ENCODE measurements at regions not wholly inside any gene's neighbourhood (a gene's known extent, or its start where the extent isn't known, plus 50 kb on each side); places are given as distances from the start of the nearest gene placed in this dataset.
"Not testable (repeated sequence)": the region's sequence is repeated elsewhere in the genome, so short reads cannot be mapped to it uniquely, and the experiment has no call there.

GRCh38 chr20:20791664-20792568 is 79.5 kb upstream of the RALGAPA2 start:
- no peak for DNase-seq (ENCODE audit: low spot score)

DNA sequence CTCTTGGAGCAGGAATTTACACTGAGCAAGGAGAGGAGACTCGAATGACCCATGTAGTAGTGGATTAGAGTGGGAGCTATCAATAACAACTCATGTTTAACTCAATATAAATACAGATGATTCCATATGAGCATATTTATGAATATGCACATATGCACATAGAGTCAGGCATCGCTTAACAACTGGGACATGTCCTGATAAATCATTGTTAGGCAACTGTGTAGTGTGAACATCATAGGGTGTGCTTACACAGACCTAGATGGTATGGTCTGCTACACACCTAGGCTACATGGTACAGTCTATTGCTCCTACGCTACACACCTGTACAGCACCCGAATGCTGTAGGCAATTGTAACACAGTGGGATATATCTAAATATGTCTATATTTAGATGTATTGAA is 75.9 kb upstream of the RALGAPA2 start:
- DNase-seq (ENCODE audit: low spot score), result no peak

GRCh38 chr20:20786428-20786827 is 74.0 kb upstream of the RALGAPA2 start:
- DNase-seq (ENCODE audit: low spot score), result no peak

DNA sequence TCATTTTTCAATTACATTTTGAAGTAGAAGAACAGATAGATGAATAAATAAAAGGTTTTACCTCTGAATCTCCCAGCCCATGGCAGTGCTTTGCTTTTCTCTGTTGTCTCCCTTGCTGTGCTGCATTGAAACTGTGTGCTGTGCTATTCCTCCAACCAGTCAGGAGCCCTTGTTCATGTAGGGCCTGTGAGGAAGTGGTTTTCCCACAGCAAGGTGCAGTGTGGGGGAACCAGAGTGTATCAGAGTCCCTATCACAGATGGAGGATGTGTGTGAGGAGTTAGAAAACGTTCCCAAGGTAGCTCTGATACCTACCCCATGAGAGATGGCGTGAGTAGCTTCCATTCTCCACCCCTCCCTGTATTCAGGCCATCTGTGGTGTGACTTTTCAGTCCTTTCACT is 72.8 kb upstream of the RALGAPA2 start:
- DNase-seq (ENCODE audit: low spot score), result no peak

DNA sequence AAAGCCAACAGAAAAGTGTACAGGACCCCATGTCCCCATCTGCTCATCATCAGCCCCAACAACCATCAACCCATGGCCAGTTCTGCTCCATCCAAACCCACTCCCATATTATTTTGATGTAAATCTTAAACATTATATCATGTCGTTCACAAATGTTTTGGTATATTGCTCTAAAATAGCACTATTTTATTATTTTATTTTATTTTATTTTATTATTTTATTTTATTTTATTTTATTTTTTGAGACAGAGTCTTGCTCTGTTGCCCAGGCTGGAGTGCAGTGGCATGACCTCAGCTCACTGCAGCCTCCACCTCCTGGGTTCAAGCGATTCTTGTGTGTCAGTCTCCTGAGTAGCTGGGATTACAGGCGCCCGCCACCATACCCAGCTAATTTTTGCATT is 72.0 kb upstream of the RALGAPA2 start:
- not testable (repeated sequence) for DNase-seq (ENCODE audit: low spot score)

DNA sequence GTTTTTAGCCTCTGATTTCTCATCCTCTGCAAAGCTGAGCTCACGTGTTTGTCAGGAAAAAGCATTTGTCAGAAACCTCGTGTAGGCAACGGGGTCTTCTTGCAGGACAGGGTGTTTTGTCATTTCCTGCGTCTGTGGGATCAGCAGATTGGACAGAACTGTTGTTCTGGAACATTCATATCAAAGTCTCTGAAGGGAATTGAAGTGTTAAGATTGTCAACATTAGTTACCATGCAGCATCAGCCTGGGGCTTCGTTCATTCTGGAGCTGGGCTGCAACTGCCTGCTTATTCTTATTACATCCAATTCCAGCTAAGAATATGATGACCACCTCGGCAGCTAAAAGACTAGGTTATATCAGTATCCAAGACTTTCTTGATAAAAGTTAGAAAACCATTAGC is 71.0 kb upstream of the RALGAPA2 start:
- DNase-seq (ENCODE audit: low spot score), result no peak

GRCh38 chr20:20782755-20783154 is 70.3 kb upstream of the RALGAPA2 start:
- no peak for DNase-seq (ENCODE audit: low spot score)

DNA sequence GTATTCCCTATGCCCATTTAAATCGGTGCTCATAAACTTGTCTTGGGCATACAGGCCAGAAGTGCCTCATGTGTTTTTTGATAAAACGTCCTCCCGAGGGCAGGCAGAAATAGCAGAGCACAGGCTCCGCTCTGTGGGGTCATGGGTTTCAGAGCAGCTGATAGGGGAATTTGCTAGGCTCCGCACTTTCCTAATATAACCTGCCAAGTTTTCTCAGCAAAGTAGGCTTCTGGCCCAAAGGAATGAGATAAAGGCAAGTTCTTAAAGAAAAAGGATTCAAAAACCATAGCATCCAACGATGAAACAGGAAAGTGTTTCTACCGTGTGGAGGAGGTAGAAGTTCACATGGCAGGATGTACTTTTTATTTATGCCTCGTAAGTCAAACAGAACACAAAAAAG is 69.8 kb upstream of the RALGAPA2 start:
- no peak for DNase-seq (ENCODE audit: low spot score)

- DNase-seq (ENCODE audit: low spot score), result no peak
Measured at GRCh38 chr20:20781029-20781428, 68.6 kb upstream of the RALGAPA2 start.

GRCh38 chr20:20780127-20780824 is 67.8 kb upstream of the RALGAPA2 start:
- DNase-seq (ENCODE audit: low spot score), result no peak

DNA sequence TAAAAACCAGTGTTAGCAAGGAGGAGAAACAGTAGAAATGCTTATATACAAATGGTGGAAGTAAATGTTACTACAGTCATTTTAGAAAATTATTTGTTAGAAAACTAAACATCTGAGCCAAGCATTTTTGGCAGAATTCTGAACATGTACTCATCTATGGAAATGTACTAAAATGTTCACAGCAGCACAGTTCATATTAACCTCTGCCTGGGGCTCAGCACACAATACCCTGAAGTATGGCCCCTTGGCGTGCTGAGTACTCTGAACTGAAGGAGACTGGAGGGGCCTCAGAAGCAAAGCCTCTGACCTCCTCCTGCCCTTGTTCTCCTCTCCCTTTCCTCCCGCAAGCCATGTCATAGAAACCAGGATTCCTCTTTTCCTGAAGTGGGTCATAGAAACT is 66.2 kb upstream of the RALGAPA2 start:
- DNase-seq (ENCODE audit: low spot score), result no peak

DNA sequence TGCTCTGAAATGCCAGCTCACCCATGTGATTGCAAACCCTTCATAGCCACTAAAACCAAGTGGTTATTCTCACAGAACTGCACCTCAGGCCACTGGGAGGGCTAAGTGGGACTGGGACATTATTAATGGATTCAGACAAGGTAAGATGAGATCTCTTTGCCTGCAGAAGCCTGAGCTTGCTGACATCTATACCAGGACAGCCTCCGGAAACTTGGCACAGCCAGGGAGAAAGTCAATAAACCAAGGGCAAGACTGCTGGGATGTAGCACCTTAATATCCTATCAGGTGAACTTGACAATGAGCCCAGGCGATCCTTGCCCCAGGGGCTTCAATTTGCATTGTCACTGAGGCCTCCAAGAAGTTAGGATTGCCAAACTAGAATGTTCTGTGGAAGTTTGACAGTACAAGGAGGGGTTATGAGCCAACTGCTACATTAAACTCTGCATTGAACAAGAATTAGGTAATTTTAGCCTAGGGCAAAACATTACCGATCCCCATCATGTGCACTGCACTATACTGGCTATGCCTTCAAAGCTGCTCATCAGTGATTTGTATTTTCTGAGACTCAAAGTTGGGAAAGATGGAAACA is 60.1 kb upstream of the RALGAPA2 start:
- no peak for DNase-seq (ENCODE audit: low spot score)

DNA sequence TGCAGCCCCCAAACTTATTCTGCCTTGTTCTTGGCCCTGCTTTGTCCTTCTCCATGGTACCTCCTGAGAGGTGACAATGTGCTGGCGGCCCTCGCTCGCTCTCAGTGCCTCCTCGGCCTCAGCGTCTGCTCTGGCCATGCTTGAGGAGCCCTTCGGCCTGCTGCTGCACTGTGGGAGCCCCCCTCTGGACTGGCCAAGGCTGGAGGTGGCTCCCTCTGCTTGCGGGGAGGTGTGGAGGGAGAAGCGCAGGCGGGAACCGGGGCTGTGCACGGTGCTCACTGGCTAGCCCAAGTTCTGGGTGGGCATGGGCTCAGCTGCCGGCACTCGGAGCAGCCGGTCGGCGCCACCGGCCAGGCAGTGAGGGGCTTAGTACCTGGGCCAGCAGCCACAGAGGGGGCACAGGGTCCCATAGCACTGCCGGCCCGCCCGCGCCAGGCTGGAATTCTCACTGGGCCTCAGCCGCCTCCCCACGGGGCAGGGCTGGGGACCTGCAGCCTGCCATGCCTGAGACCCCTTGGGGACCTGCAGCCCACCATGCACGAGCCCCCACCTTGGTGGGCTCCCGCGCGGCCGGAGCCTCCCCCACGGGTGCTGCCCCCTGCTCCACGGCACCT is 55.9 kb upstream of the RALGAPA2 start:
- no peak for DNase-seq (ENCODE audit: low spot score)

GRCh38 chr20:20765696-20766365 is 53.4 kb upstream of the RALGAPA2 start:
- no peak for DNase-seq (ENCODE audit: low spot score)

DNA sequence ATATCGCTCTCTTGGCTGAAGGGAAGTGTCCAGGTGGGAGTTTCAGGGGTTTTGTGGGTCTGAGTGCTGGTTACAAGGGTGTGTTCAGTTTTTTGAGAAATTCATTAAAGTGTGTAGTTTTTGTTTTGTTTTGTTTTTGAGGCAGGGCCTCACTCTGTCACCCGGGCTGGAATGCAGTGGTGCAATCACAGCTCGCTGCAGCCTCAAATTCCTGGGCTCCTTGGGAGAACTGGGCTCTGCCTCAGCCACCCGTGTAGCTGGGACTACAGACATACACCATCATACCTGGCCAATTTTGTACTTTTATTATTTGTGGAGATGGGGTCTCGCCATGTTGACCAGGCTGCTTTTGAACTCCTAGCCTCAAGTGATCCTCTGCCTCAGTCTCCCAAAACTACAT is 51.2 kb upstream of the RALGAPA2 start:
- no peak for DNase-seq (ENCODE audit: low spot score)

All from RKO (cell line).